HEK293T (cell line): ENCODE measurements at regions not wholly inside any gene's neighbourhood (a gene's known extent, or its start where the extent isn't known, plus 50 kb on each side); places are given as distances from the start of the nearest gene placed in this dataset.

Experiments used
- CTCF ChIA-PET: fragments of 350-600 bp; formaldehyde crosslinking; extraction: SDS; loops from one replicate; lab custom pipeline; 2021; ENCODE audit warnings: antibody characterized with exemption, inconsistent platforms; lab: Yijun Ruan, JAX
- POLR2A ChIA-PET: fragments of 350-600 bp; formaldehyde crosslinking; extraction: SDS; loops from one replicate; lab custom pipeline; 2020; ENCODE audit warnings: antibody characterized with exemption, inconsistent platforms; lab: Yijun Ruan, JAX
- DNase-seq: peaks from one replicate; pipeline ENCODE4 v3.0.0; 2012; ENCODE audit warnings: mixed read lengths; ENCODE audit errors: extremely low spot score
- ARNT ChIP-seq: fragments of 450-650 bp; IDR thresholded peaks from 2 replicates; pipeline ENCODE4 v1.6.1; 2017; ENCODE audit warnings: mild to moderate bottlenecking
- BHLHE40 ChIP-seq: fragments of 450-650 bp; IDR thresholded peaks from 2 replicates; pipeline ENCODE4 v1.6.1; 2016; ENCODE audit warnings: mild to moderate bottlenecking, moderate library complexity, borderline replicate concordance
- CTBP1 ChIP-seq: fragments of 450-650 bp; IDR thresholded peaks from 2 replicates; pipeline ENCODE4 v1.6.1; 2016; ENCODE audit warnings: borderline replicate concordance
- ELF4 ChIP-seq: fragments of 450-650 bp; IDR thresholded peaks from 2 replicates; pipeline ENCODE4 v1.6.1; 2017; ENCODE audit warnings: antibody characterized with exemption
- FOXA1 ChIP-seq: fragments of 450-650 bp; IDR thresholded peaks from 2 replicates; pipeline ENCODE4 v1.6.1; 2016; ENCODE audit warnings: mild to moderate bottlenecking
- FOXK2 ChIP-seq: fragments of 450-650 bp; IDR thresholded peaks from 2 replicates; pipeline ENCODE4 v1.6.1; 2016; ENCODE audit warnings: mild to moderate bottlenecking
- FOXM1 ChIP-seq: fragments of 450-650 bp; IDR thresholded peaks from 2 replicates; pipeline ENCODE4 v1.6.1; 2017; ENCODE audit warnings: mild to moderate bottlenecking, borderline replicate concordance
- HDGF ChIP-seq: fragments of 450-650 bp; IDR thresholded peaks from 2 replicates; pipeline ENCODE4 v1.6.1; 2017; ENCODE audit warnings: antibody characterized with exemption, borderline replicate concordance
- L3MBTL2 ChIP-seq: fragments of 450-650 bp; conservative IDR thresholded peaks from 2 replicates; pipeline ENCODE4 v1.6.1; 2016; ENCODE audit warnings: mild to moderate bottlenecking
- LEF1 ChIP-seq: fragments of 450-650 bp; IDR thresholded peaks from 2 replicates; pipeline ENCODE4 v1.6.1; 2017; ENCODE audit warnings: mild to moderate bottlenecking, borderline replicate concordance
- NFRKB ChIP-seq: fragments of 450-650 bp; IDR thresholded peaks from 2 replicates; pipeline ENCODE4 v1.6.1; 2016; ENCODE audit warnings: mild to moderate bottlenecking, moderate library complexity
- PKNOX1 ChIP-seq: fragments of 450-650 bp; IDR thresholded peaks from 2 replicates; pipeline ENCODE4 v1.6.1; 2016
- SP1 ChIP-seq: fragments of 450-650 bp; IDR thresholded peaks from 2 replicates; pipeline ENCODE4 v1.6.1; 2017
- SUZ12 ChIP-seq: fragments of 450-650 bp; IDR thresholded peaks from 2 replicates; pipeline ENCODE4 v1.6.1; 2016; ENCODE audit warnings: mild to moderate bottlenecking
- TARDBP ChIP-seq: fragments of 450-650 bp; IDR thresholded peaks from 2 replicates; pipeline ENCODE4 v1.6.1; 2016
- ZNF384 ChIP-seq: fragments of 450-650 bp; IDR thresholded peaks from 2 replicates; pipeline ENCODE4 v1.6.1; 2016

GRCh38 chr4:165606465-165607205, 227.8 kb downstream of the CPE start:
- no peak for TF ChIP-seq FOXA1
- DNase-seq, result no peak
- CTCF ChIA-PET, result interaction anchor here (0.6 to 0.7 kb wide), 2 partner anchors 65 to 132 kb away, joined by 3 to 6 read pairs; no protein-coding TSS in a partner anchor
- POLR2A ChIA-PET, result no interaction called here

GRCh38 chr4:165609653-165610052, 230.8 kb downstream of the CPE start:
- TF ChIP-seq FOXK2 (no peak), BHLHE40 (no peak), L3MBTL2 (no peak), CTBP1 (no peak)
- no peak for DNase-seq
- POLR2A ChIA-PET, result no interaction called here
- CTCF ChIA-PET, result interaction anchor here (0.7 kb wide), 1 partner anchor 13 kb away, joined by 5 read pairs; no protein-coding TSS in a partner anchor

GRCh38 chr4:165610679-165611437, 232.1 kb downstream of the CPE start:
- DNase-seq, result no peak
- TF ChIP-seq PKNOX1 (peak; percentile 86), FOXA1 (no peak)
- ChIA-PET CTCF (no interaction called here), POLR2A (no interaction called here)

GRCh38 chr4:165612936-165613335, 234.1 kb downstream of the CPE start:
- ChIA-PET POLR2A (interaction anchor here (0.6 kb wide), 1 partner anchor 26 kb away, joined by 3 read pairs; no protein-coding TSS in a partner anchor), CTCF (interaction anchor here (0.6 to 0.7 kb wide), 2 partner anchors 385 to 482 kb away, joined by 3 to 6 read pairs; no protein-coding TSS in a partner anchor)
- no peak for DNase-seq
- TF ChIP-seq TARDBP (no peak), BHLHE40 (no peak), LEF1 (no peak), FOXA1 (no peak), ZNF384 (no peak), FOXK2 (no peak), L3MBTL2 (no peak), ARNT (no peak), FOXM1 (no peak), HDGF (no peak), SP1 (no peak), SUZ12 (no peak), NFRKB (no peak), ELF4 (no peak), PKNOX1 (no peak), CTBP1 (no peak)

- TF ChIP-seq LEF1, result no peak
- no peak for TF ChIP-seq L3MBTL2
- TF ChIP-seq ZNF384, result no peak
- no peak for TF ChIP-seq NFRKB
- TF ChIP-seq CTBP1, result no peak
- no peak for TF ChIP-seq ELF4
- no peak for TF ChIP-seq FOXA1
- TF ChIP-seq SUZ12, result no peak
- no peak for TF ChIP-seq ARNT
- TF ChIP-seq SP1, result no peak
- TF ChIP-seq HDGF, result no peak
- no peak for TF ChIP-seq TARDBP
- TF ChIP-seq PKNOX1, result no peak
- POLR2A ChIA-PET, result interaction anchor here (0.6 kb wide), 1 partner anchor 27 kb away, joined by 3 read pairs; no protein-coding TSS in a partner anchor
- CTCF ChIA-PET, result interaction anchor here (0.6 to 0.7 kb wide), 2 partner anchors 384 to 483 kb away, joined by 3 to 6 read pairs; no protein-coding TSS in a partner anchor
Observed at GRCh38 chr4:165613581-165613980, 234.8 kb downstream of the CPE start.

GRCh38 chr4:165620913-165621312, 242.1 kb downstream of the CPE start:
- no peak for TF ChIP-seq NFRKB
- TF ChIP-seq LEF1, result no peak
- TF ChIP-seq ELF4, result no peak
- ChIA-PET POLR2A (no interaction called here), CTCF (no interaction called here)
- DNase-seq, result no peak

More at GRCh38 chr4:165613581-165613980, 234.8 kb downstream of the CPE start:
- DNase-seq, result no peak

- POLR2A ChIA-PET, result no interaction called here
- TF ChIP-seq HDGF (no peak), L3MBTL2 (no peak), SUZ12 (no peak), FOXA1 (no peak), FOXM1 (no peak), BHLHE40 (no peak), NFRKB (no peak), PKNOX1 (no peak), LEF1 (no peak), ZNF384 (no peak)
- no peak for DNase-seq
- CTCF ChIA-PET, result no interaction called here
Observed at GRCh38 chr4:165621983-165622382, 243.2 kb downstream of the CPE start.
